ENCODE measurements at regions not wholly inside any gene's neighbourhood (a gene's known extent, or its start where the extent isn't known, plus 50 kb on each side); places are given as distances from the start of the nearest gene placed in this dataset.

- TF ChIP-seq CTCF (IDR thresholded peaks at IDR 0.05; ENCODE audit: control extremely low read depth in 1 of 3, insufficient read depth in 1 of 3, low read depth in 1 of 3, low read length in 3 of 3) (no peak), MAX (IDR thresholded peaks at IDR 0.05) (no peak)
These were observed 1052.6 kb downstream of the RPA4 start for GRCh38 chrX:97936296-97936695.
